Activated B cell treated with CpG ODN at 0.5 μM for 24 hours (primary cell): ENCODE measurements at regions not wholly inside any gene's neighbourhood (a gene's known extent, or its start where the extent isn't known, plus 50 kb on each side); places are given as distances from the start of the nearest gene placed in this dataset.

ENCODE experiments used
- ATAC-seq: fragments of 200-7000 bp; cut with Tn5 transposase; one replicate; pipeline ENCODE4 v1.10.0; 2021; ENCODE audit warnings: low read depth, mild to moderate bottlenecking, moderate library complexity
- CTCF ChIA-PET: fragments of 350-600 bp; sonication (Branson Sonifier 250); formaldehyde crosslinking; loops from one replicate; lab custom pipeline; 2021; ENCODE audit warnings: antibody characterized with exemption; lab: Charles Lee
- POLR2A ChIA-PET: fragments of 350-600 bp; sonication (Branson Sonifier 250); formaldehyde crosslinking; loops from one replicate; lab custom pipeline; 2021; ENCODE audit warnings: antibody characterized with exemption; lab: Charles Lee
- DNase-seq: peaks from one replicate; pipeline ENCODE4 v3.0.0; 2022
- H3K27ac Mint-ChIP-seq: one replicate; pipeline ENCODE4 v1.8.0; 2020; ENCODE audit warnings: mixed read lengths
- H3K27me3 Mint-ChIP-seq: one replicate; pipeline ENCODE4 v1.8.0; 2021; ENCODE audit warnings: mixed read lengths
- H3K36me3 Mint-ChIP-seq: one replicate; pipeline ENCODE4 v1.8.0; 2021; ENCODE audit warnings: low read depth, mixed read lengths
- H3K4me1 Mint-ChIP-seq: one replicate; pipeline ENCODE4 v1.8.0; 2021; ENCODE audit warnings: mixed read lengths
- H3K4me3 Mint-ChIP-seq: one replicate; pipeline ENCODE4 v1.8.0; 2020; ENCODE audit warnings: mild to moderate bottlenecking, mixed read lengths
- H3K9me3 Mint-ChIP-seq: one replicate; pipeline ENCODE4 v1.8.0; 2020; ENCODE audit warnings: mixed read lengths
- intact Hi-C: fragments of 100-400 bp; cut with micrococcal nuclease; formaldehyde crosslinking; loops from one replicate; pipeline ENCODE4 v1.15.1; 2024
- TF ChIP-seq, protein P1 (sequence below): fragments of 200-600 bp; IDR thresholded peaks from one replicate; pipeline ENCODE4 v1.8.0; 2022; ENCODE audit warnings: antibody characterized with exemption, mild to moderate bottlenecking

DNA sequence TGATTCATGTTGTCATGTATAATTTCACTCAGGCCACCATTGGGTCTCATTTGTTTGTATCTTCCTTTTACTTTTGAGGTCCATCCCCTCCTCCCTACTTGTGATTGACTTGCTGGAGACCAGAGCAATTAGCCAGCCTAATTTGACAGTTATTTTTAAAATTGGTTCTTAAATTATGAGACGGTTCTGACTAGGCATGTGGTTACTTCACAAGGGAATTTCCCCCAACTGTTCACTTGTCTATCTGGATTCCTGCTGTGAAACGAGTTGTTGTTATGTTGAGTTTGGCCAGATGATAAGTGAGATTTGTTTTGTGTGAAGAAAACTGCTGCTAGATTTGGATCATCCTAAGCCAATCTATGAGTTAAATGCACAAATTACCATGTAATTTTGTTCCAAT is 359.1 kb downstream of the BARHL2 start:
- DNase-seq (no peak), ATAC-seq (no peak)
- Mint-ChIP-seq H3K36me3 (no peaks in the 10 kb centered on the region), H3K9me3 (no peaks in the 10 kb centered on the region), H3K4me3 (no peak overlapping the region), H3K4me1 (no peaks in the 10 kb centered on the region), H3K27me3 (no peaks in the 10 kb centered on the region), H3K27ac (no peak overlapping the region)
- intact Hi-C loops, result no loop called here
- POLR2A ChIA-PET, result no interaction called here
- TF ChIP-seq, protein P1, sequence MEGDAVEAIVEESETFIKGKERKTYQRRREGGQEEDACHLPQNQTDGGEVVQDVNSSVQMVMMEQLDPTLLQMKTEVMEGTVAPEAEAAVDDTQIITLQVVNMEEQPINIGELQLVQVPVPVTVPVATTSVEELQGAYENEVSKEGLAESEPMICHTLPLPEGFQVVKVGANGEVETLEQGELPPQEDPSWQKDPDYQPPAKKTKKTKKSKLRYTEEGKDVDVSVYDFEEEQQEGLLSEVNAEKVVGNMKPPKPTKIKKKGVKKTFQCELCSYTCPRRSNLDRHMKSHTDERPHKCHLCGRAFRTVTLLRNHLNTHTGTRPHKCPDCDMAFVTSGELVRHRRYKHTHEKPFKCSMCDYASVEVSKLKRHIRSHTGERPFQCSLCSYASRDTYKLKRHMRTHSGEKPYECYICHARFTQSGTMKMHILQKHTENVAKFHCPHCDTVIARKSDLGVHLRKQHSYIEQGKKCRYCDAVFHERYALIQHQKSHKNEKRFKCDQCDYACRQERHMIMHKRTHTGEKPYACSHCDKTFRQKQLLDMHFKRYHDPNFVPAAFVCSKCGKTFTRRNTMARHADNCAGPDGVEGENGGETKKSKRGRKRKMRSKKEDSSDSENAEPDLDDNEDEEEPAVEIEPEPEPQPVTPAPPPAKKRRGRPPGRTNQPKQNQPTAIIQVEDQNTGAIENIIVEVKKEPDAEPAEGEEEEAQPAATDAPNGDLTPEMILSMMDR, result no peak
- CTCF ChIA-PET, result no interaction called here

DNA sequence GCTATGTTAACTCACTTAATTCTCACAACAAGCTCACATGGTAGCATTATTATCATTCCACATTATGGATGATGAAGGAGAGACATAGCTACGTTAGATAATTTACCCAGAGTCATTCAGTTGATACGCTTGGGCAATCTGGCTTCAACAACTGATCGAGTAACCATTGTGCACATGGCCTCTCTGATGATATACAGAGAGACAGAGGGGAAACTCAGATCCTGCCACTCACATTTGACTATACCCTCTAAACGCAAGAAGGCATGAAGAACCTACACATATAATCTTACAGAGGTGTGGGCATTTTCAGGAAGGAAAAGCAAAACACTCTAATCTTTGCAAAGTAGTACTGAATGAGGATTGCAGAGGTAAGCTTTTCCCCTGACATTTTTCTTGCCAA is 360.1 kb downstream of the BARHL2 start:
- DNase-seq (no peak), ATAC-seq (no peak)
- Mint-ChIP-seq H3K4me1 (no peaks in the 10 kb centered on the region), H3K27ac (no peak overlapping the region), H3K36me3 (no peaks in the 10 kb centered on the region), H3K9me3 (no peaks in the 10 kb centered on the region), H3K4me3 (no peak overlapping the region), H3K27me3 (no peaks in the 10 kb centered on the region)
- ChIA-PET CTCF (no interaction called here), POLR2A (no interaction called here)
- intact Hi-C loops, result no loop called here
- TF ChIP-seq, protein P1, result no peak

DNA sequence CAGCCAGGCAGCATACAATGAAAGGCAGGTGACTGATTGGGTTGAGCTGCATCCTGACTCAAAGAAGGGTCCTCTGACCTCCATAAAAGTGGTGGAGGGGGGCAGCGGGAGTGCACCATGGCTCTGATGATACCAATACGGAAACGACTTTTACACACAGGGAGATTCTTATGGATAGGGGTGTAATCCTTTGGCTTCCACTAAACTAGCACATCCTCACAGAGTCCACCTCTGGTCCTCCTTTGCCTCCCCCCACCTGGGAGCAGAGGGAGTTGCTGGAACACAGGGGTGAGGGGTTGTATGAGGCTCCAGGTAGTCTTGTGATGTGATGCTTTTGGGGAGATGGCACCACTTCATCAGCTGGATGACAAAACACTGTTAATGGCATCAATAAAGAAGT is 361.0 kb downstream of the BARHL2 start:
- Mint-ChIP-seq H3K27me3 (no peaks in the 10 kb centered on the region), H3K9me3 (no peaks in the 10 kb centered on the region), H3K4me3 (no peak overlapping the region), H3K4me1 (no peaks in the 10 kb centered on the region), H3K36me3 (no peaks in the 10 kb centered on the region), H3K27ac (no peak overlapping the region)
- ChIA-PET POLR2A (no interaction called here), CTCF (no interaction called here)
- DNase-seq (no peak), ATAC-seq (no peak)
- TF ChIP-seq, protein P1, result no peak
- intact Hi-C loops, result no loop called here

DNA sequence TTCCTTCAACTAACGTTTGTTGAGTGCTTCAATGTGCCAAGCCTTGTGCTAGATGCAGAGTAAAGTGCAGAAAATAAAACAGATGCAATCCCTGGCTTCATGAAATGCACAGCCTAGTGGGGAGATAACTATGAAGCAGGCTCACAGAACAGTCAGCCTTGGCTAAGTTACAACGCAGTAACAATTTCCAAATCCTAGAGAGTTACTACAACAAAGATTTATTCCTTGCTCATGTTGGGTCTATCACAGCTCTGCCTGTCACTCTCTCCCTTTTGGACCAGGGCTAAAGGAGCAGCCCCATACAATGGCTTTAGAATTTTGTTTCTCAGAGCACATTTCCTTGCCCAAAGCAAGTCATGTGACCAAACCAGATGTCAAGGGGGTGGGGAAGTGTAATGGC is 359.8 kb downstream of the ZNF326 start:
- intact Hi-C loops, result no loop called here
- Mint-ChIP-seq H3K27me3 (no peaks in the 10 kb centered on the region), H3K4me1 (no peaks in the 10 kb centered on the region), H3K27ac (no peak overlapping the region), H3K4me3 (no peak overlapping the region), H3K36me3 (no peaks in the 10 kb centered on the region), H3K9me3 (no peaks in the 10 kb centered on the region)
- CTCF ChIA-PET, result no interaction called here
- DNase-seq (no peak), ATAC-seq (no peak)
- POLR2A ChIA-PET, result no interaction called here
- TF ChIP-seq, protein P1, result no peak

DNA sequence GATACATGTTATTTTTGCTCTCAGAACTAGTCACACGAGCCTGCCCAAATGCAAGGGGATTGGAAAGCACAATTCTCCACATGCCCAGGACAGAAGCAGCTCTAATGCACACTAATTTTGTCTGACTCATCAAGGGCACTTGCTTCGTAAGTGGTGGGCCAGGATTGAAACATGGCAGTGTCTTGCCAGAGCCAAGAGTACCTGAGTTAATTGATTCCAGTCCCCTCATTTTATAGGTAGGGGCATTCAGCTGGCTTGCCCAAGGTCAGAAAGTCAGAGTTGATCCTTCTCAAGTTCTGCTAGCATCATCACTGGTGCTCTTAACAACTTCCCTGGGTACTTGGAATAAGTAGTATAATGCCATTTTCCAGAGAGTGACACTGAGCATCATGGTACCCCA is 356.1 kb downstream of the ZNF326 start:
- no peaks in the 10 kb centered on the region for H3K4me1 Mint-ChIP-seq
- DNase-seq (no peak), ATAC-seq (no peak)
- H3K36me3 Mint-ChIP-seq, result no peaks in the 10 kb centered on the region
- no peak overlapping the region for H3K4me3 Mint-ChIP-seq
- ChIA-PET CTCF (no interaction called here), POLR2A (no interaction called here)
- TF ChIP-seq, protein P1, result no peak
- H3K27ac Mint-ChIP-seq, result no peak overlapping the region
- no peaks in the 10 kb centered on the region for H3K27me3 Mint-ChIP-seq
- intact Hi-C loops, result no loop called here
- peaks cover 8% of the 10 kb centered on the region for H3K9me3 Mint-ChIP-seq
